ENCODE measurements at regions not wholly inside any gene's neighbourhood (a gene's known extent, or its start where the extent isn't known, plus 50 kb on each side); places are given as distances from the start of the nearest gene placed in this dataset.

- no peak overlapping the region for H3K4me3 ChIP-seq (ENCODE audit: low read depth, low read length)
- TF ChIP-seq, protein P1, sequence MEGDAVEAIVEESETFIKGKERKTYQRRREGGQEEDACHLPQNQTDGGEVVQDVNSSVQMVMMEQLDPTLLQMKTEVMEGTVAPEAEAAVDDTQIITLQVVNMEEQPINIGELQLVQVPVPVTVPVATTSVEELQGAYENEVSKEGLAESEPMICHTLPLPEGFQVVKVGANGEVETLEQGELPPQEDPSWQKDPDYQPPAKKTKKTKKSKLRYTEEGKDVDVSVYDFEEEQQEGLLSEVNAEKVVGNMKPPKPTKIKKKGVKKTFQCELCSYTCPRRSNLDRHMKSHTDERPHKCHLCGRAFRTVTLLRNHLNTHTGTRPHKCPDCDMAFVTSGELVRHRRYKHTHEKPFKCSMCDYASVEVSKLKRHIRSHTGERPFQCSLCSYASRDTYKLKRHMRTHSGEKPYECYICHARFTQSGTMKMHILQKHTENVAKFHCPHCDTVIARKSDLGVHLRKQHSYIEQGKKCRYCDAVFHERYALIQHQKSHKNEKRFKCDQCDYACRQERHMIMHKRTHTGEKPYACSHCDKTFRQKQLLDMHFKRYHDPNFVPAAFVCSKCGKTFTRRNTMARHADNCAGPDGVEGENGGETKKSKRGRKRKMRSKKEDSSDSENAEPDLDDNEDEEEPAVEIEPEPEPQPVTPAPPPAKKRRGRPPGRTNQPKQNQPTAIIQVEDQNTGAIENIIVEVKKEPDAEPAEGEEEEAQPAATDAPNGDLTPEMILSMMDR (IDR thresholded peaks at IDR 0.05; ENCODE audit: low read depth, low read length): no peak
Measured at GRCh38 chr1:221449194-221449593, 292.7 kb downstream of the DUSP10 start.

DNA sequence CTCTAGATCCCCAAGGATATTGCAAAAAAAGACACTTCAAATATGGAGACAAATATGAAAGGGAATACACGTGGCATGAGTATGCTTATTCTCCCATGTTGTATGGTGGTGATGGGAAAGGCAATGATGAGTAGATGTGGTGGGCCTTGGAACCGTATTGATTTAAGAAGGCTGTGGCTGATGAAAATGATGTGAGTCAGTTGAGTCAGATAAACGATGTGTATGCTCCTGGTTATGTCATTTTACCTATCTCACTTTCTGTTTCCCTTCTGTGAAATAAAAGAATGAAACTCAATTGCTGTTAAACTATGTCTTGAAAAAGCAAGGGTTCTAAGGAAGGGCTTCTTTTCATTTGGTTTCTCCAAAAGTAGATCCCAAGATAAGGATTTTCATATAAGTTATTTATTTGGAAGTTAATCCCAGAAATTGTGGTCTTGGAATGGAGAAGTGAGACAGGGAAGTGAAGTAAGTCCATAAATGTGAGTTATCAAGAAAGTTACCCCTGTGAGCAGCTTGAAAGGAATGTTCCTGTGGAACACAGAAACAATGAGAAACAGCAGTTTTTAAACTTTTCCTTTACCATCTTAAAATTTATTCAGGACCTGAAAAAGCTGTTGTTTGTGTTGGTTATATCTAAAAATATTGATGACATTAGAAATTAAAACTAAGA lies 292.0 kb downstream of the DUSP10 start:
- TF ChIP-seq, protein P1 (IDR thresholded peaks at IDR 0.05; ENCODE audit: low read depth, low read length): no peak
- no peak overlapping the region for H3K4me3 ChIP-seq (ENCODE audit: low read depth, low read length)

GRCh38 chr1:221451741-221452140 lies 290.1 kb downstream of the DUSP10 start:
- H3K4me3 ChIP-seq (ENCODE audit: low read depth, low read length): no peak overlapping the region
- TF ChIP-seq, protein P1 (IDR thresholded peaks at IDR 0.05; ENCODE audit: low read depth, low read length): no peak

GRCh38 chr1:221454096-221454495 lies 287.8 kb downstream of the DUSP10 start:
- no peak overlapping the region for H3K4me3 ChIP-seq (ENCODE audit: low read depth, low read length)
- TF ChIP-seq, protein P1 (IDR thresholded peaks at IDR 0.05; ENCODE audit: low read depth, low read length): no peak

- TF ChIP-seq, protein P1 (IDR thresholded peaks at IDR 0.05; ENCODE audit: low read depth, low read length): no peak
- H3K4me3 ChIP-seq (ENCODE audit: low read depth, low read length): no peak overlapping the region
Measured at GRCh38 chr1:221456918-221457317, 285.0 kb downstream of the DUSP10 start.

DNA sequence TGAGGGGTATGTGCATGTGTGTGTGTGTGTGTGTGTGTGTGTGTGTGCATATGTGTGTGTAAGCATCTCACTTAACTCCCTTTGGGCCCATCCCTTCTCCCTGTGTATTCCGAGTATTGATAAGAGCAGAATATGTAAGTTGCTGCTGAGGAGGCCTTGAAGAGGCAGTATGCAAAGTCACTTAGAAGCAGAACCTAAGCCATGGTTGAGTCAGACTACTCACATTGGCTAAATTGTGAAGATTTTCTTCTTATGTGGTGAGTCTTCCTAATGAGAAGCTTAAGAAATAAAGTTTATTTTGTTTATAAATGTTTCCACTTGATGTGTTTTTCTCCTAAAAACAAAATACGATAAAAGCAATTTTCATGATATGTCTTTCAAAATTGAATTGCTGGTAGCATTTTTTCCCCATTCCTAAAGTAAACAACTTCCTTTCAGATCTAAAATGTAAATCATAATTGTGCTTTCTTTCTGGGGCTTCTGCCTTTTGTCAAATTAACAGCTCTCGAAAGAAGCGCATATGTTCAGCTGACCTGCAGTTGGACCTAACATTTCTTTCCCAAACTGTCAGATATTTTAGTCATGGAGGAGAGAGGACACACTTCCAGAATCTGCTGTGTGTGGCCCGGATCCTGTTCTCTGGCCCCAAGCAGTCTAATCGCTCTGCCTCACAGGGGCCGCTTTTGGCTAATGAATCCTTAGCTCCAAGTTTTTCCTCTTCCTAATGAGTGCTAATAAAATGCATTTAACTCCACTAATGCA lies 284.0 kb downstream of the DUSP10 start:
- TF ChIP-seq, protein P1 (IDR thresholded peaks at IDR 0.05; ENCODE audit: low read depth, low read length): no peak
- H3K4me3 ChIP-seq (ENCODE audit: low read depth, low read length): no peak overlapping the region
